ENCODE measurements at regions not wholly inside any gene's neighbourhood (a gene's known extent, or its start where the extent isn't known, plus 50 kb on each side); places are given as distances from the start of the nearest gene placed in this dataset.
"Not testable (repeated sequence)": the region's sequence is repeated elsewhere in the genome, so short reads cannot be mapped to it uniquely, and the experiment has no call there.

GRCh38 chr20:48035961-48036731, 250.9 kb upstream of the SULF2 start:
- no peak for DNase-seq (ENCODE audit: insufficient read length, low spot score)
- TF ChIP-seq CTCF (IDR thresholded peaks at IDR 0.05; ENCODE audit: insufficient read depth, missing control alignments), result no peak
- FAIRE-seq, result no peak

- TF ChIP-seq CTCF (IDR thresholded peaks at IDR 0.05; ENCODE audit: insufficient read depth, missing control alignments), result no peak
- FAIRE-seq (no peak), DNase-seq (ENCODE audit: insufficient read length, low spot score) (no peak)
These were observed 249.5 kb upstream of the SULF2 start for GRCh38 chr20:48034751-48035150.

DNA sequence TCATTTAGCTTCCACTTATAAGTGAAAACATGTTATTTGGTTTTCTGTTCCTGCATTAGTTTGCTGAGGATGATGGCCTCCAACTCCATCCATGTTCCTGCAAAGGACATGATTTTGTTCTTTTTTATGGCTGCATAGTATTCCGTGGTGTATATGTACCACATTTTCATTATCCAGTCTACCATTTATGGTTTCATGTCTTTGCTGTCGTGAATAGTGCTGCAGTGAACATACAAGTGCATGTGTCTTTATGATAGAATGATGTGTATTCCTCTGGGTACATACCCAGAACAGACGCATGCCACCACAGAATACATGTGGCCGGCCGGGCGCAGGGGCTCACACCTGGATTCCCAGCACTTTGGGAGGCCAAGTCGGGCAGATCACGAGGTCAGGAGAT, 247.7 kb upstream of the SULF2 start:
- FAIRE-seq; DNase-seq (ENCODE audit: insufficient read length, low spot score): not testable (repeated sequence)

DNA sequence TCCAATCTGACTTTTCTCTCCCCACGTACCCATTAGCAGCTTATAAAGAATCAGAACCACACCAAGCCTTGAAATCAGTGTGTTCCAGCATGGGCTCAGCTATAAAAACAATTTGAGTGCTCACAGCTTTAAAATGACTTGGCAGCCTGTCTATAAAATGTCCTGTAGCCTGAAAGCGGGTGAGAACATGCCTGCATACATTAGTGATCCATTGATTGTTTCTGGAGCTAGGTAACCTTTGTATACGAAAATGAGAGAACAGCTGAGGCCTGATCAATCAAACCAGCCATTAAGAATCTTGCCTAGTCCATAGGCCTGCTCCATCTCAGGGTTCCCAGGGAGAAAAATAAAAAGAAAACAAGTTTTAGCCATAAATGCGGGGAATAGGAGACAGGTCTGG, 245.8 kb upstream of the SULF2 start:
- no peak for FAIRE-seq
- no peak for DNase-seq (ENCODE audit: insufficient read length, low spot score)
- TF ChIP-seq CTCF (IDR thresholded peaks at IDR 0.05; ENCODE audit: insufficient read depth, missing control alignments), result no peak

DNA sequence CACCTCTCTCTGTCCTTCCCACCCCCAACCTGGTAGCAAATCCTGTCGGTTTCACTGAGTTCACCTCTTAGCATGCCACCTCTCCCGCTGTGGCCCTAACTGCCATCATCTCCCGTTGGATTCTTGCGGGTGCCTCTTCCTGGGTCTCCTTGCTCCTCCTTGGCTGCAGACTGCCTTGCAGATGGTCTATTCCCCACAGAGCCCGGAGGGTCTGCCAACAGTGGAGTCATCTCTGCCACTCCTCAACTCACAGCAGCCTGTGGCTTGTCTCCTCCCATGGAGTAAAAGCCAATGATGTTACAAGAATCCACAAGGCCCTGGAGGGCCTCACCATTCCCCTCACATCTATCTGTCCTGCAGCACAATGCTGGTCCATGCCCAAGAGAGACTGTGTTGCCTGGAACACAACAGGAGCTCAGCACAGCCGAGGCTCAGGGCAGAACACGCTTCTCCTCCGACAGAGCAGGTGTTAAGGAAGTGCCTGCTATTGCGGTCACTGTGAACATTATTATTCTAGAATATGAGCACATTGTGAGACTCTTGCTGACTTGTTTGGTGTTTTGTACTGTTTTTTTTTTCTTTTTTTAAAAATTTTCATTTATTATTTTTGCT, 241.8 kb upstream of the SULF2 start:
- DNase-seq (ENCODE audit: insufficient read length, low spot score) (no peak), FAIRE-seq (no peak)
- TF ChIP-seq CTCF (IDR thresholded peaks at IDR 0.05; ENCODE audit: insufficient read depth, missing control alignments), result no peak

DNA sequence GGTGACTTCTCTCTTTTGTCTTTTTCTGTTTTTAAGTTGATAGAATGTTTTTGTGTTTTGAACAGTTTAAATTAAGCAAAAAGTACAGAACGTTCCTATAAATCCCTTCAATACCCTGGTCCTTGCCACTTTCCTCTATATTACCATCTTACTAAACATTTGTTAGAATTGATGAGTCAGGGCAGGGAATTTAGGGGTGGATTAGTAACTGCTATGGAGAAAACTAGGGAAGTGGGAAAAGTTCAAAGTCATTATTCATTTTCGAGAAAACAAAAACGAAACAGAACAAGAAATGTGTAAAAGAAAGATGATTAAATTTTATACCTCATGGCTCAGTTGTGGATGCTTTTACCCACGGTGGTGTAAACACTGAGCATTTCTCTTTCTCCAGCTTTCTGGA, 240.4 kb upstream of the SULF2 start:
- FAIRE-seq (no peak), DNase-seq (ENCODE audit: insufficient read length, low spot score) (no peak)
- TF ChIP-seq CTCF (IDR thresholded peaks at IDR 0.05; ENCODE audit: insufficient read depth, missing control alignments), result no peak

DNA sequence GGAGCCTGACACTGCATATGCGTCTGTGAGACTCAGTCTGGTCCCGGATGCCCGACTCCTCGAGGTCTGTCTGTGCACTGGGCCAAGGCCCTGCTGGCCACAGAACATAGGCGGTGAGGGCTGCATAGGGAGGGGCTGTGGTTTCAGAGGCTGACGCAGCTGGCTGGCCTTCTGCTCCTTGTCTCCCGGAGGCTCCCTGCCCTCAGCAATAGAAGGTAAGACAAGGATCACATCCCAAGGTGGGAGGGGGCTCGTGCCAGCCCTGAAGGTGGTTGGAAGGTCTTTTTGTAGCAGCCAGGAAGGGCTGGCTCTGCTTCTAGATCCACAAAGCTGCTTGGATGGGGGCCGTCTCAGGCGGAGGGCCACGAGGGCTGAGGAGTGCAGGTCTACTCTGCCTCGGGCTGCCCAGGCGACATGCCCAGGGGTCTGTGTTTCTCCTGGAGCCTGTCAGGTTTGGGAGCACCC, 239.8 kb upstream of the SULF2 start:
- no peak for TF ChIP-seq CTCF (IDR thresholded peaks at IDR 0.05; ENCODE audit: insufficient read depth, missing control alignments)
- no peak for DNase-seq (ENCODE audit: insufficient read length, low spot score)
- FAIRE-seq, result no peak
